ENCODE measurements at regions not wholly inside any gene's neighbourhood (a gene's known extent, or its start where the extent isn't known, plus 50 kb on each side); places are given as distances from the start of the nearest gene placed in this dataset.

DNA sequence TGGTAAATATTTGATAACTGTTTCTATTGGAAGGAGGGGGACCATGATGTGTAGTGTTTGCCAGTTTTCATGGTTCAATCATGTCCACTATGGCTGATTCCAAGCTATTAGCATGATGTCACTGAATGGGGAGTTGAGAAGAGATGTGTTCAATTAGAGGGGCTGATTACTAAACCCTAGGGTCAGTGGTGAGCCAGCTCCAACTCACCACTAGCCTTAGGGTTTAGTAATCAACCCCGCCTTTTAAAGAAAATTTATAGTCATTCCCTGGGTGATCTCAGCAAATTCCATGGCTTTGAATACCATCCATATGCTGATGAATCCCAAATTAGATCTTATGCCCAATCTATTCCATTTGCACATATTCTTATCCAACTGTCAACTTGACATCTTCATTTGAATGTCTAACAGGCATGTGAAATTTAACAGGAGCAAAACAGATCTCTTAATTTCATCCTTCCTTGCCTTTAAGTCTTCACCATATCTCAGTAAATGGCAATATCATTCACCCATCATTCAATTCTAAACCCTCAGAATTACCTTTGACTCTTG lies 98.8 kb downstream of the GCNT1 start:
- DNase-seq = no peak

DNA sequence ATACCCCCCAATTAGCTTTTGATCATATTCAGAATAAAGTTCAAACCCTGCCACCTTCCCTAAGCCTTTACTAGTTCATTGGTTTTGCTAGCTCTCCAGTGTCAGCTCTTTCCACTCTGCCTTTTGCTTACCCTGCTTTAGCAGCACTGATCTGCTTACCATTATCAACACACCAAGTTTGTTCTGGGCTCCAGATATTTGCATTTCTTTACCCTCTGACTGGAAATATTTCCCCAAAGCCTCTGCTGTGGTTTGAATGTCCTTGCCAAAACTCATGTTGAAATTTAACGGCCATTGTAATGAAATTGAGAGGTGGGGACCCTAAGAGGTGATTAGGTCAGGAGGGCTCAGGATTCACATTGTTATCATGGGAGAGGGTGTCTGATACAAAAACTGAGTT lies 99.5 kb downstream of the GCNT1 start:
- DNase-seq = no peak

DNA sequence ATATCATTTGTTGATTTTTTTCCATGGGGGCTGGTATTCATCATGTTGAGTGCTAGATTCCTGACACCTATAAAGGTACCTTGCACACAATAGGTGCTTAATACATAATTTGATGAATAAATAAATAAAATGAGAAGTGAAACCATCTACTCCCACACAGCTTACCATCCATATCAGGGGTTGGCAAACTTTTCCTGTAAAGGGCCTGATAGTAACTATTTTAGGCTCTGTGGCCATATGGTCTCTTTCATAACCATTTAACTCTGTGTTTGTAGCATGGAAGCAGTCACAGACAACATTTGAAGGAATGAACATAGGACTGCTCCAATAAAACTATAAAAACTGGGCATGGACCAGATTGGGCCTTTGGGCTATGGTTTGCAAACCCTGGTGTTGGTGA lies 100.3 kb downstream of the GCNT1 start:
- DNase-seq = no peak

DNA sequence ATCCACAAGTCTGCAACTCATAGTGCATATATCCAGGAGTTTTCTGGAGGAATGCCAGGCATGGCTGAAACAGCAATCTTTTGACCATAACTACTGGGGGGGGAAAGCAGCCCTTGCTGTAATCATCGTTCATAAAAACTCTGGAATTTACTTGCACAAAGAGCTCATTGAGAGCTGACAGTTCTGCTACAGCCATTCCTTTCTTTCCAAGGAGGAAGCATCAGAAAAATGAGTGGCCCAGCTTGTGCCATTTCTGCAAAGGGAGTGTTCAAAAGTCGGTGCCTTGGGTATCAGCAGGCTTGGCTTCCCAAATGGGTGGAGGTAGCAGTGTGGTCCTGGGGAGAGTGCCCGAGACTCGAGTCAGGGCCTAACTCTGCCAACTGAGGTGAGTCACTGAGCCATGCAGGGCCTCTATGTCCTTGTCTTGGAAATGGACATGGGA lies 101.5 kb downstream of the GCNT1 start:
- DNase-seq = peak; percentile 60

DNA sequence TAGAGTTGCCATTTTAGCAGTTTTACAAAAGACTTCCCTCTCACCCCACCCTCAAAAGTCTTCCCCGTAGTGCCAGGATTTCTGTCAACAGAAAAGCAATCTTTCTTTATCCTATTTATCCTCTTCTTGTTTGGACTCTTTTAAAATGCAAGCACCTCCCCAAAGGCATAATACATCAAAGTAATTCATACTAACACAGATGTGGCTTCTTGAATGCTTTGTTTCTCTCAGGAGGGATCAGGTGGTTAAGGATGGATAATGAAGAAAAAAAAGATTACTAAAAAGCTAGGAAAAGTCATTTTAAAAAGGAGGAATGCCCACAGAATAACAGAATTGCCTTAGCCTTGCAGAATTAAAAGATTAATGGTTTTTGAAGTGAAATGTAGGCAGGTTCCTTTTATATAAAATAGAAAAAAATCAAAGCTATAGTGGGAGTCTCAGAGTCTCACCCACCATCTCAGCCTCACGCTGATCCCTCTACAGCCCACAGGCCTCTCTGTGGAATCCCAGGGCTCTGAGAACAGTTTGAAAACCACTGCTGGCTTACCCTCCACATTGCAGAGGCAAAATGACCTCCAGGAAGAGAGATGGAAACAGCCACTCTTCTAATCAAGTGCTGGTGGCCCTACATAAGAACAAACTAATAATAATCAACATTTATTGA lies 102.2 kb downstream of the GCNT1 start:
- no peak for DNase-seq
